B cell (primary cell): ENCODE measurements at regions not wholly inside any gene's neighbourhood (a gene's known extent, or its start where the extent isn't known, plus 50 kb on each side); places are given as distances from the start of the nearest gene placed in this dataset.

Experiments
- CTCF ChIP-seq: fragments of 200-600 bp; IDR thresholded peaks from one replicate; pipeline ENCODE4 v1.8.0; 2022; ENCODE audit warnings: antibody characterized with exemption, mild to moderate bottlenecking
- EZH2 ChIP-seq: IDR thresholded peaks from 2 replicates; pipeline ENCODE4 v1.6.1; 2012; ENCODE audit warnings: borderline replicate concordance, low read depth, mild to moderate bottlenecking, moderate library complexity, low read length; ENCODE audit not compliant: insufficient read depth, poor library complexity, severe bottlenecking

GRCh38 chr14:71588028-71588427, 344.2 kb upstream of the RGS6 start:
- TF ChIP-seq CTCF (no peak), EZH2 (no peak)
